Stomach (tissue), 8 donors: ENCODE measurements at regions not wholly inside any gene's neighbourhood (a gene's known extent, or its start where the extent isn't known, plus 50 kb on each side); places are given as distances from the start of the nearest gene placed in this dataset.

Experiments
- DNase-seq, 2 donors: peaks; one replicate each; pipeline versions ENCODE4 v3.0.0 to v3.0.0-alpha.2; 2013 to 2019
- H3K27ac ChIP-seq, 5 donors: fragments of 200-600 bp in 4 of 5; sonication (generic) in 4 of 5; one replicate each; pipeline ENCODE4 v1.5.1; 2013 to 2019; ENCODE audit warnings: mild to moderate bottlenecking in 1 of 5, moderate library complexity in 1 of 5
- H3K27me3 ChIP-seq, 3 donors: fragments of 200-600 bp; sonication (generic); one replicate each; pipeline ENCODE4 v1.5.1; 2017 to 2019; ENCODE audit warnings: mixed run types in 1 of 3
- H3K36me3 ChIP-seq, 4 donors: fragments of 200-600 bp; sonication (generic); 1 replicate in 3 of 4; 2 replicates in 1 of 4; pipeline ENCODE4 v1.5.1; 2016 to 2019
- H3K4me1 ChIP-seq, 4 donors: fragments of 200-600 bp; sonication (generic); one replicate each; pipeline ENCODE4 v1.5.1; 2016 to 2019
- H3K4me3 ChIP-seq, 4 donors: fragments of 200-600 bp; sonication (generic) in 3 of 4; one replicate each; pipeline ENCODE4 v1.5.1; 2016 to 2019; ENCODE audit warnings: mild to moderate bottlenecking in 1 of 4
- H3K9me3 ChIP-seq, 4 donors: fragments of 200-600 bp; sonication (generic); one replicate each; pipeline ENCODE4 v1.5.1; 2016 to 2019
- CTCF ChIP-seq, 7 experiments: fragments of 450-650 bp in 4 of 7; fragments of 200-600 bp in 3 of 7; sonication (generic) in 3 of 7; IDR thresholded peaks; one replicate each; pipeline ENCODE4 v1.5.1; 2016 to 2019; ENCODE audit warnings: antibody characterized with exemption in 7 of 7, control low read depth in 2 of 7, mild to moderate bottlenecking in 1 of 7
- EP300 ChIP-seq: sonication (generic); formaldehyde crosslinking; IDR thresholded peaks from one replicate; pipeline ENCODE4 v1.6.1; 2017; ENCODE audit warnings: antibody characterized with exemption
- POLR2A ChIP-seq, 4 donors: fragments of 450-650 bp; IDR thresholded peaks; one replicate each; pipeline ENCODE4 v1.6.1; 2016; ENCODE audit warnings: antibody characterized with exemption in 4 of 4, control low read depth in 2 of 4, mild to moderate bottlenecking in 1 of 4, moderate library complexity in 1 of 4
- POLR2AphosphoS5 ChIP-seq, 3 donors: sonication (generic); formaldehyde crosslinking; IDR thresholded peaks; one replicate each; pipeline ENCODE4 v1.6.1; 2016; ENCODE audit warnings: antibody characterized with exemption in 3 of 3
- WGBS, 5 donors: extraction: QIAGEN DNeasy Blood & Tissue Kit in 3 of 5; methylation state at CpG; one replicate each; pipeline versions ENCODE4 v1.1.5 to v1.1.7; 2013 to 2018; 5-methylcytosine and 5-hydroxymethylcytosine counted together
- intact Hi-C: fragments of 100-400 bp; cut with DNase I; formaldehyde crosslinking; loops from one replicate; pipeline ENCODE4 v1.15.1; 2023; ENCODE audit warnings: low total_unique reads
- donor health status: healthy with polysubstance abuse.
- donor health status: Bipolar disorder and iron deficiency.
- donor health status: healthy.

GRCh38 chr20:63129376-63129965 is 86.5 kb downstream of the YTHDF1 start:
- H3K4me1 ChIP-seq: no peaks in the 10 kb centered on the region
- peaks cover 0 to 97% (median 37%) of the 10 kb centered on the region in 3 donors for H3K27me3 ChIP-seq
- no peaks in the 10 kb centered on the region for H3K36me3 ChIP-seq
- H3K9me3 ChIP-seq: no peaks in the 10 kb centered on the region
- intact Hi-C loops: no loop called here
- 61 to 75% (median 70%) methylated on average over 9 of the region's 9 CpGs for WGBS, 5 donors
- H3K27ac ChIP-seq: no peak overlapping the region
- no peak for DNase-seq
- no peak for TF ChIP-seq CTCF (IDR thresholded peaks at IDR 0.05)
- no peak for TF ChIP-seq EP300
- TF ChIP-seq POLR2AphosphoS5 (IDR thresholded peaks at IDR 0.05): no peak
- no peak for TF ChIP-seq POLR2A (IDR thresholded peaks at IDR 0.05)
- H3K4me3 ChIP-seq: no peak overlapping the region

- Histone ChIP-seq H3K9me3 (no peaks in the 10 kb centered on the region), H3K36me3 (no peaks in the 10 kb centered on the region), H3K27ac (no peak overlapping the region), H3K4me3 (no peak overlapping the region), H3K27me3 (peaks cover 0 to 98% (median 39%) of the 10 kb centered on the region in 3 donors), H3K4me1 (no peaks in the 10 kb centered on the region)
- 80 to 84% (median 81%) methylated on average over 17 of the region's 17 CpGs for WGBS, 5 donors
- intact Hi-C loops: no loop called here
- no peak for DNase-seq
- no peak for TF ChIP-seq POLR2A (IDR thresholded peaks at IDR 0.05)
- TF ChIP-seq POLR2AphosphoS5 (IDR thresholded peaks at IDR 0.05): no peak
- no peak for TF ChIP-seq CTCF (IDR thresholded peaks at IDR 0.05)
Observed at GRCh38 chr20:63128956-63129355, 87.0 kb downstream of the YTHDF1 start.

- H3K27me3 ChIP-seq: peaks cover 0 to 98% (median 39%) of the 10 kb centered on the region in 3 donors
- peaks cover 0 to under 1% (median 0%) of the 10 kb centered on the region in 4 donors for H3K9me3 ChIP-seq
- TF ChIP-seq EP300: no peak
- TF ChIP-seq POLR2AphosphoS5 (IDR thresholded peaks at IDR 0.05): no peak
- no peak for TF ChIP-seq POLR2A (IDR thresholded peaks at IDR 0.05)
- no peak for TF ChIP-seq CTCF (IDR thresholded peaks at IDR 0.05)
- H3K36me3 ChIP-seq: no peaks in the 10 kb centered on the region
- WGBS, 5 donors: 89 to 94% (median 93%) methylated on average over 30 of the region's 30 CpGs
- no peak overlapping the region for H3K4me3 ChIP-seq
- no peak for DNase-seq
- H3K27ac ChIP-seq: no peak overlapping the region
- intact Hi-C loops: no loop called here
- no peaks in the 10 kb centered on the region for H3K4me1 ChIP-seq
Observed at GRCh38 chr20:63128367-63128766, 87.6 kb downstream of the YTHDF1 start.

GRCh38 chr20:63127700-63128364 is 88.1 kb downstream of the YTHDF1 start:
- no peak overlapping the region for H3K27ac ChIP-seq
- TF ChIP-seq POLR2AphosphoS5 (IDR thresholded peaks at IDR 0.05) (no peak), EP300 (no peak), POLR2A (IDR thresholded peaks at IDR 0.05) (no peak), CTCF (IDR thresholded peaks at IDR 0.05) (no peak)
- WGBS, 5 donors: 71 to 79% (median 73%) methylated on average over 21 of the region's 21 CpGs
- peaks cover 0 to 5% (median 0%) of the 10 kb centered on the region in 4 donors for H3K9me3 ChIP-seq
- intact Hi-C loops: no loop called here
- peaks cover 0 to 98% (median 39%) of the 10 kb centered on the region in 3 donors for H3K27me3 ChIP-seq
- no peaks in the 10 kb centered on the region for H3K4me1 ChIP-seq
- no peak overlapping the region for H3K4me3 ChIP-seq
- no peak for DNase-seq
- no peaks in the 10 kb centered on the region for H3K36me3 ChIP-seq
